SK-N-SH treated with all-trans-retinoic acid at 6 μM for 48 hours (cell line): ENCODE measurements at regions not wholly inside any gene's neighbourhood (a gene's known extent, or its start where the extent isn't known, plus 50 kb on each side); places are given as distances from the start of the nearest gene placed in this dataset.

Experiments used
- ATAC-seq: fragments of 200-7000 bp; cut with Tn5 transposase; 3 replicates; pipeline ENCODE4 v1.9.1; 2020; ENCODE audit warnings: mild to moderate bottlenecking, moderate library complexity
- ARNTL ChIP-seq: fragments of 450-650 bp; formaldehyde crosslinking; IDR thresholded peaks from 2 replicates; pipeline ENCODE4 v1.5.0; 2020; ENCODE audit warnings: low read depth, mild to moderate bottlenecking, moderate library complexity, borderline replicate concordance
- BACH2 ChIP-seq: fragments of 250-450 bp; sonication (Bioruptor Pico); IDR thresholded peaks from 2 replicates; pipeline ENCODE4 v1.9.0; 2021; ENCODE audit warnings: mild to moderate bottlenecking, borderline replicate concordance
- CSDC2 ChIP-seq: fragments of 250-450 bp; sonication (Bioruptor Pico); IDR thresholded peaks from 2 replicates; pipeline ENCODE4 v1.5.0; 2020; ENCODE audit warnings: mild to moderate bottlenecking, moderate library complexity
- ESRRG ChIP-seq: fragments of 250-450 bp; sonication (Bioruptor Pico); IDR thresholded peaks from 2 replicates; pipeline ENCODE4 v1.6.1; 2021; ENCODE audit warnings: mild to moderate bottlenecking
- GLIS3 ChIP-seq: fragments of 250-450 bp; sonication (Bioruptor Pico); IDR thresholded peaks from 2 replicates; pipeline ENCODE4 v1.5.0; 2020; ENCODE audit warnings: mild to moderate bottlenecking, moderate library complexity
- ISL1 ChIP-seq: fragments of 250-450 bp; sonication (Bioruptor Pico); IDR thresholded peaks from 2 replicates; pipeline ENCODE4 v2.1.2; 2022; ENCODE audit warnings: mild to moderate bottlenecking, moderate library complexity
- OSR1 ChIP-seq: fragments of 250-450 bp; sonication (Bioruptor Pico); IDR thresholded peaks from 2 replicates; pipeline ENCODE4 v1.8.0; 2022; ENCODE audit warnings: moderate library complexity, mild to moderate bottlenecking, inconsistent platforms
- PPARA ChIP-seq: fragments of 250-450 bp; sonication (Bioruptor Pico); IDR thresholded peaks from 2 replicates; pipeline ENCODE4 v1.5.0; 2020; ENCODE audit warnings: mild to moderate bottlenecking, borderline replicate concordance
- RARB ChIP-seq: fragments of 250-450 bp; sonication (Bioruptor Pico); IDR thresholded peaks from 2 replicates; pipeline ENCODE4 v1.8.0; 2021; ENCODE audit warnings: mild to moderate bottlenecking, moderate library complexity
- SNAI2 ChIP-seq: fragments of 250-450 bp; sonication (Bioruptor Pico); IDR thresholded peaks from 2 replicates; pipeline ENCODE4 v1.5.0; 2020; ENCODE audit warnings: mild to moderate bottlenecking, moderate library complexity
- TCF4 ChIP-seq: fragments of 250-450 bp; sonication (Bioruptor Pico); IDR thresholded peaks from 2 replicates; pipeline ENCODE4 v1.8.0; 2021; ENCODE audit warnings: mild to moderate bottlenecking, moderate library complexity, borderline replicate concordance
- TOX ChIP-seq: fragments of 250-450 bp; sonication (Bioruptor Pico); IDR thresholded peaks from 2 replicates; pipeline ENCODE4 v1.8.0; 2021; ENCODE audit warnings: mild to moderate bottlenecking, moderate library complexity, borderline replicate concordance
- TSHZ2 ChIP-seq: fragments of 250-450 bp; sonication (Bioruptor Pico); IDR thresholded peaks from 2 replicates; pipeline ENCODE4 v1.5.0; 2020; ENCODE audit warnings: mild to moderate bottlenecking, moderate library complexity
- ZC3H10 ChIP-seq: fragments of 250-450 bp; sonication (Bioruptor Pico); IDR thresholded peaks from 2 replicates; pipeline ENCODE4 v1.5.1; 2021; ENCODE audit warnings: mild to moderate bottlenecking, moderate library complexity
- ZFP30 ChIP-seq: fragments of 450-650 bp; formaldehyde crosslinking; IDR thresholded peaks from 2 replicates; pipeline ENCODE4 v1.5.0; 2022; ENCODE audit warnings: mild to moderate bottlenecking, moderate library complexity
- ZNF565 ChIP-seq: fragments of 450-650 bp; formaldehyde crosslinking; conservative IDR thresholded peaks from 2 replicates; pipeline ENCODE4 v1.5.0; 2020; ENCODE audit warnings: low read depth, mild to moderate bottlenecking, moderate library complexity
- ZNF70 ChIP-seq: fragments of 450-650 bp; formaldehyde crosslinking; IDR thresholded peaks from 2 replicates; pipeline ENCODE4 v1.5.0; 2020; ENCODE audit warnings: mild to moderate bottlenecking, moderate library complexity
- ZNF8 ChIP-seq: fragments of 450-650 bp; formaldehyde crosslinking; IDR thresholded peaks from 2 replicates; pipeline ENCODE4 v1.5.0; 2020; ENCODE audit warnings: mild to moderate bottlenecking, moderate library complexity
- TF ChIP-seq, protein P1 (sequence below): fragments of 250-450 bp; sonication (Bioruptor Pico); IDR thresholded peaks from 2 replicates; pipeline ENCODE4 v1.8.0; 2021; ENCODE audit warnings: low read depth, mild to moderate bottlenecking, moderate library complexity, borderline replicate concordance
- TF ChIP-seq, protein P2 (sequence below): fragments of 250-450 bp; sonication (Bioruptor Pico); IDR thresholded peaks from 2 replicates; pipeline ENCODE4 v1.5.1; 2020; ENCODE audit warnings: low read depth, mild to moderate bottlenecking, moderate library complexity
- TF ChIP-seq, protein P3 (sequence below): fragments of 250-450 bp; sonication (Bioruptor Pico); IDR thresholded peaks from 2 replicates; pipeline ENCODE4 v1.5.1; 2021; ENCODE audit warnings: mild to moderate bottlenecking, moderate library complexity
- TF ChIP-seq, protein P4 (sequence below): fragments of 250-450 bp; sonication (Bioruptor Pico); IDR thresholded peaks from 2 replicates; pipeline ENCODE4 v1.8.0; 2020; ENCODE audit warnings: mild to moderate bottlenecking, moderate library complexity, borderline replicate concordance

- no peak for ATAC-seq
- TF ChIP-seq, protein P1, sequence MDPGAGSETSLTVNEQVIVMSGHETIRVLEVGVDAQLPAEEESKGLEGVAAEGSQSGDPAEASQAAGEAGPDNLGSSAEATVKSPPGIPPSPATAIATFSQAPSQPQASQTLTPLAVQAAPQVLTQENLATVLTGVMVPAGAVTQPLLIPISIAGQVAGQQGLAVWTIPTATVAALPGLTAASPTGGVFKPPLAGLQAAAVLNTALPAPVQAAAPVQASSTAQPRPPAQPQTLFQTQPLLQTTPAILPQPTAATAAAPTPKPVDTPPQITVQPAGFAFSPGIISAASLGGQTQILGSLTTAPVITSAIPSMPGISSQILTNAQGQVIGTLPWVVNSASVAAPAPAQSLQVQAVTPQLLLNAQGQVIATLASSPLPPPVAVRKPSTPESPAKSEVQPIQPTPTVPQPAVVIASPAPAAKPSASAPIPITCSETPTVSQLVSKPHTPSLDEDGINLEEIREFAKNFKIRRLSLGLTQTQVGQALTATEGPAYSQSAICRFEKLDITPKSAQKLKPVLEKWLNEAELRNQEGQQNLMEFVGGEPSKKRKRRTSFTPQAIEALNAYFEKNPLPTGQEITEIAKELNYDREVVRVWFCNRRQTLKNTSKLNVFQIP (CRISPR knock-in tag) = no peak
- TF ChIP-seq TOX (no peak), SNAI2 (CRISPR knock-in tag) (no peak), ARNTL (no peak), ZNF70 (CRISPR knock-in tag) (no peak), ZNF8 (CRISPR knock-in tag) (no peak), CSDC2 (no peak), OSR1 (no peak), ESRRG (CRISPR knock-in tag) (no peak), TCF4 (CRISPR knock-in tag) (no peak), BACH2 (no peak), PPARA (no peak), ISL1 (CRISPR knock-in tag) (no peak), ZFP30 (CRISPR knock-in tag) (no peak), GLIS3 (CRISPR knock-in tag) (no peak), RARB (no peak), TSHZ2 (no peak)
- TF ChIP-seq, protein P2, sequence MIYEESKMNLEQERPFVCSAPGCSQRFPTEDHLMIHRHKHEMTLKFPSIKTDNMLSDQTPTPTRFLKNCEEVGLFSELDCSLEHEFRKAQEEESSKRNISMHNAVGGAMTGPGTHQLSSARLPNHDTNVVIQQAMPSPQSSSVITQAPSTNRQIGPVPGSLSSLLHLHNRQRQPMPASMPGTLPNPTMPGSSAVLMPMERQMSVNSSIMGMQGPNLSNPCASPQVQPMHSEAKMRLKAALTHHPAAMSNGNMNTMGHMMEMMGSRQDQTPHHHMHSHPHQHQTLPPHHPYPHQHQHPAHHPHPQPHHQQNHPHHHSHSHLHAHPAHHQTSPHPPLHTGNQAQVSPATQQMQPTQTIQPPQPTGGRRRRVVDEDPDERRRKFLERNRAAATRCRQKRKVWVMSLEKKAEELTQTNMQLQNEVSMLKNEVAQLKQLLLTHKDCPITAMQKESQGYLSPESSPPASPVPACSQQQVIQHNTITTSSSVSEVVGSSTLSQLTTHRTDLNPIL (CRISPR knock-in tag) = no peak
- TF ChIP-seq, protein P3, sequence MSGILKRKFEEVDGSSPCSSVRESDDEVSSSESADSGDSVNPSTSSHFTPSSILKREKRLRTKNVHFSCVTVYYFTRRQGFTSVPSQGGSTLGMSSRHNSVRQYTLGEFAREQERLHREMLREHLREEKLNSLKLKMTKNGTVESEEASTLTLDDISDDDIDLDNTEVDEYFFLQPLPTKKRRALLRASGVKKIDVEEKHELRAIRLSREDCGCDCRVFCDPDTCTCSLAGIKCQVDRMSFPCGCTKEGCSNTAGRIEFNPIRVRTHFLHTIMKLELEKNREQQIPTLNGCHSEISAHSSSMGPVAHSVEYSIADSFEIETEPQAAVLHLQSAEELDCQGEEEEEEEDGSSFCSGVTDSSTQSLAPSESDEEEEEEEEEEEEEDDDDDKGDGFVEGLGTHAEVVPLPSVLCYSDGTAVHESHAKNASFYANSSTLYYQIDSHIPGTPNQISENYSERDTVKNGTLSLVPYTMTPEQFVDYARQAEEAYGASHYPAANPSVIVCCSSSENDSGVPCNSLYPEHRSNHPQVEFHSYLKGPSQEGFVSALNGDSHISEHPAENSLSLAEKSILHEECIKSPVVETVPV (CRISPR knock-in tag) = no peak
- TF ChIP-seq, protein P4, sequence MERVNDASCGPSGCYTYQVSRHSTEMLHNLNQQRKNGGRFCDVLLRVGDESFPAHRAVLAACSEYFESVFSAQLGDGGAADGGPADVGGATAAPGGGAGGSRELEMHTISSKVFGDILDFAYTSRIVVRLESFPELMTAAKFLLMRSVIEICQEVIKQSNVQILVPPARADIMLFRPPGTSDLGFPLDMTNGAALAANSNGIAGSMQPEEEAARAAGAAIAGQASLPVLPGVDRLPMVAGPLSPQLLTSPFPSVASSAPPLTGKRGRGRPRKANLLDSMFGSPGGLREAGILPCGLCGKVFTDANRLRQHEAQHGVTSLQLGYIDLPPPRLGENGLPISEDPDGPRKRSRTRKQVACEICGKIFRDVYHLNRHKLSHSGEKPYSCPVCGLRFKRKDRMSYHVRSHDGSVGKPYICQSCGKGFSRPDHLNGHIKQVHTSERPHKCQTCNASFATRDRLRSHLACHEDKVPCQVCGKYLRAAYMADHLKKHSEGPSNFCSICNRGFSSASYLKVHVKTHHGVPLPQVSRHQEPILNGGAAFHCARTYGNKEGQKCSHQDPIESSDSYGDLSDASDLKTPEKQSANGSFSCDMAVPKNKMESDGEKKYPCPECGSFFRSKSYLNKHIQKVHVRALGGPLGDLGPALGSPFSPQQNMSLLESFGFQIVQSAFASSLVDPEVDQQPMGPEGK (CRISPR knock-in tag) = no peak
- TF ChIP-seq, all 23 proteins: peak for 0
Measured at GRCh38 chr6:109299265-109299607, 83.0 kb downstream of the CD164 start.

- ATAC-seq = no peak; the same call in 2 of the 3 replicates
- TF ChIP-seq ZC3H10 (CRISPR knock-in tag) (no peak), CSDC2 (no peak), ZNF565 (no peak), ZNF8 (CRISPR knock-in tag) (no peak), OSR1 (no peak), TSHZ2 (no peak), PPARA (no peak), TCF4 (CRISPR knock-in tag) (no peak), TOX (no peak), GLIS3 (CRISPR knock-in tag) (no peak), ESRRG (CRISPR knock-in tag) (no peak)
- TF ChIP-seq, protein P1 (CRISPR knock-in tag) = no peak
- TF ChIP-seq, protein P3 (CRISPR knock-in tag) = no peak
- TF ChIP-seq, protein P2 (CRISPR knock-in tag) = no peak
Measured at GRCh38 chr6:109298605-109299264, 83.5 kb downstream of the CD164 start.
